Hepatocyte (in vitro differentiated cells): ENCODE measurements at regions not wholly inside any gene's neighbourhood (a gene's known extent, or its start where the extent isn't known, plus 50 kb on each side); places are given as distances from the start of the nearest gene placed in this dataset.
A peak's percentile ranks its signal among the peaks of the same experiment; 100 is the strongest.
"Not testable (repeated sequence)": the region's sequence is repeated elsewhere in the genome, so short reads cannot be mapped to it uniquely, and the experiment has no call there.

Source experiments
- DNase-seq: peaks from one replicate; pipeline ENCODE4 v3.0.0-alpha.2; 2016; ENCODE audit warnings: low spot score
- H2AFZ ChIP-seq: fragments of 200-600 bp; sonication (generic); 2 replicates; pipeline ENCODE4 v1.6.0; 2016; ENCODE audit warnings: antibody characterized with exemption, mild to moderate bottlenecking
- H3K27ac ChIP-seq: fragments of 200-600 bp; sonication (generic); 2 replicates; pipeline ENCODE4 v1.5.1; 2016; ENCODE audit warnings: mild to moderate bottlenecking
- H3K27me3 ChIP-seq: fragments of 200-600 bp; sonication (generic); 2 replicates; pipeline ENCODE4 v1.6.1; 2016
- H3K36me3 ChIP-seq: fragments of 200-600 bp; sonication (generic); replicated peaks from 2 replicates; pipeline ENCODE4 v1.5.1; 2016; ENCODE audit warnings: low read depth; ENCODE audit not compliant: insufficient read depth
- H3K4me1 ChIP-seq: fragments of 200-600 bp; sonication (generic); 2 replicates; pipeline ENCODE4 v1.5.1; 2016; ENCODE audit warnings: mild to moderate bottlenecking, moderate library complexity; ENCODE audit not compliant: insufficient read depth
- H3K4me2 ChIP-seq: fragments of 200-600 bp; sonication (generic); 2 replicates; pipeline ENCODE4 v1.6.0; 2016
- H3K4me3 ChIP-seq: fragments of 200-600 bp; sonication (generic); 2 replicates; pipeline ENCODE4 v1.5.1; 2016; ENCODE audit warnings: mild to moderate bottlenecking
- H3K79me2 ChIP-seq: fragments of 200-600 bp; sonication (generic); 2 replicates; pipeline ENCODE4 v1.6.0; 2017; ENCODE audit warnings: mild to moderate bottlenecking
- H3K9me2 ChIP-seq: fragments of 200-600 bp; sonication (generic); replicated peaks from 2 replicates; pipeline ENCODE4 v1.6.0; 2017; ENCODE audit warnings: mild to moderate bottlenecking; ENCODE audit not compliant: insufficient read depth
- H3K9me3 ChIP-seq: fragments of 200-600 bp; sonication (generic); 2 replicates; pipeline ENCODE4 v1.5.1; 2016; ENCODE audit warnings: low read depth, mild to moderate bottlenecking
- H4K20me1 ChIP-seq: fragments of 200-600 bp; sonication (generic); 2 replicates; pipeline ENCODE4 v1.6.0; 2016; ENCODE audit warnings: mild to moderate bottlenecking; ENCODE audit not compliant: insufficient read depth, poor library complexity, severe bottlenecking
- WGBS: methylation state at CpG from one replicate; pipeline ENCODE4 v1.1.6; 2016; ENCODE audit warnings: low lambda C conversion rate; ENCODE audit errors: missing lambda C conversion rate; 5-methylcytosine and 5-hydroxymethylcytosine counted together

- H3K4me2 ChIP-seq, H3K4me1 ChIP-seq, H4K20me1 ChIP-seq, H3K27me3 ChIP-seq, H3K9me2 ChIP-seq, H3K36me3 ChIP-seq, DNase-seq, H3K27ac ChIP-seq, H3K79me2 ChIP-seq, H2AFZ ChIP-seq, H3K4me3 ChIP-seq, H3K9me3 ChIP-seq: not testable (repeated sequence)
- WGBS = 84% methylated on average over 6 of the region's 6 CpGs
Observed at GRCh38 chr17:15831182-15831581, 99.1 kb downstream of the TBC1D26 start.

- H3K79me2 ChIP-seq, H3K9me2 ChIP-seq, H3K9me3 ChIP-seq, H3K4me2 ChIP-seq, H3K27me3 ChIP-seq, H4K20me1 ChIP-seq, H2AFZ ChIP-seq, H3K36me3 ChIP-seq, H3K4me3 ChIP-seq, H3K4me1 ChIP-seq, H3K27ac ChIP-seq: not testable (repeated sequence)
- peak; percentile 9 for DNase-seq
- 78% methylated on average over 11 of the region's 11 CpGs for WGBS
Observed at GRCh38 chr17:15832921-15833480, 100.9 kb downstream of the TBC1D26 start.

GRCh38 chr17:15833890-15834289 is 101.8 kb downstream of the TBC1D26 start:
- not testable (repeated sequence) for H3K27me3 ChIP-seq, H3K9me2 ChIP-seq, H3K4me2 ChIP-seq, H3K79me2 ChIP-seq, H3K4me1 ChIP-seq, H3K36me3 ChIP-seq, H3K27ac ChIP-seq, H3K4me3 ChIP-seq, H2AFZ ChIP-seq, DNase-seq, H4K20me1 ChIP-seq, H3K9me3 ChIP-seq
- 80% methylated on average over 5 of the region's 5 CpGs for WGBS

- H3K27me3 ChIP-seq, H3K4me3 ChIP-seq, H3K27ac ChIP-seq, H4K20me1 ChIP-seq, H3K36me3 ChIP-seq, H3K4me1 ChIP-seq, H2AFZ ChIP-seq, DNase-seq, H3K79me2 ChIP-seq, H3K9me2 ChIP-seq, H3K9me3 ChIP-seq, H3K4me2 ChIP-seq: not testable (repeated sequence)
- WGBS = 100% methylated on average over 2 of the region's 4 CpGs
Observed at GRCh38 chr17:15835481-15835880, 103.4 kb downstream of the TBC1D26 start.

GRCh38 chr17:15836249-15836982 is 104.3 kb downstream of the TBC1D26 start:
- H3K27ac ChIP-seq, H3K9me3 ChIP-seq, H3K4me3 ChIP-seq, H3K4me2 ChIP-seq, H3K79me2 ChIP-seq, H3K4me1 ChIP-seq, H2AFZ ChIP-seq, H3K9me2 ChIP-seq, H4K20me1 ChIP-seq, DNase-seq, H3K36me3 ChIP-seq, H3K27me3 ChIP-seq: not testable (repeated sequence)
- WGBS = 61% methylated on average over 9 of the region's 12 CpGs

GRCh38 chr17:15836991-15837390 is 104.9 kb downstream of the TBC1D26 start:
- not testable (repeated sequence) for H3K27ac ChIP-seq, DNase-seq
- WGBS = 87% methylated on average over 5 of the region's 5 CpGs

GRCh38 chr17:15847447-15848229 is 97.3 kb upstream of the ADORA2B start:
- not testable (repeated sequence) for H3K9me3 ChIP-seq, H2AFZ ChIP-seq, H3K79me2 ChIP-seq, H3K4me3 ChIP-seq, H3K4me1 ChIP-seq, H3K36me3 ChIP-seq, H3K9me2 ChIP-seq, H3K27me3 ChIP-seq, H4K20me1 ChIP-seq
- peak; percentile 13 for DNase-seq
- H3K27ac ChIP-seq = peak overlapping the region; percentile 72
- H3K4me2 ChIP-seq = peak overlapping the region; percentile 41
- WGBS = 18% methylated on average over 5 of the region's 6 CpGs

More at GRCh38 chr17:15836991-15837390, 104.9 kb downstream of the TBC1D26 start:
- H3K9me3 ChIP-seq, H3K79me2 ChIP-seq, H3K36me3 ChIP-seq, H4K20me1 ChIP-seq, H3K27me3 ChIP-seq, H3K9me2 ChIP-seq, H3K4me2 ChIP-seq, H3K4me1 ChIP-seq, H2AFZ ChIP-seq, H3K4me3 ChIP-seq: not testable (repeated sequence)
